GM23338 (cell line): ENCODE measurements at regions not wholly inside any gene's neighbourhood (a gene's known extent, or its start where the extent isn't known, plus 50 kb on each side); places are given as distances from the start of the nearest gene placed in this dataset.

Source experiments
- ATAC-seq: fragments of 200-7000 bp; cut with Tn5 transposase; 3 replicates; pipeline ENCODE4 v1.9.1; 2020
- DNase-seq: peaks from one replicate; pipeline ENCODE4 v3.0.0-alpha.2; 2015; ENCODE audit warnings: low spot score
- H2AFZ ChIP-seq: fragments of 200-600 bp; sonication (generic); 2 replicates; pipeline ENCODE4 v1.8.0; 2016; ENCODE audit warnings: antibody characterized with exemption, mild to moderate bottlenecking, moderate library complexity
- H3F3A ChIP-seq: fragments of 200-600 bp; sonication (generic); replicated peaks from 2 replicates; pipeline ENCODE4 v1.8.0; 2017; ENCODE audit warnings: antibody characterized with exemption, mixed run types, low read depth
- H3K27ac ChIP-seq: fragments of 200-600 bp; sonication (generic); 2 replicates; pipeline ENCODE4 v1.6.1; 2016; ENCODE audit warnings: low read depth
- H3K27me3 ChIP-seq: fragments of 200-600 bp; sonication (generic); 2 replicates; pipeline ENCODE4 v1.8.0; 2016; ENCODE audit warnings: mild to moderate bottlenecking, mixed run types, moderate library complexity; ENCODE audit not compliant: insufficient read depth
- H3K36me3 ChIP-seq: fragments of 200-600 bp; sonication (generic); 2 replicates; pipeline ENCODE4 v1.8.0; 2016; ENCODE audit warnings: mild to moderate bottlenecking; ENCODE audit not compliant: insufficient read depth
- H3K4me1 ChIP-seq: fragments of 200-600 bp; sonication (generic); 2 replicates; pipeline ENCODE4 v1.8.0; 2016; ENCODE audit warnings: mild to moderate bottlenecking, moderate library complexity; ENCODE audit not compliant: insufficient read depth
- H3K4me2 ChIP-seq: fragments of 200-600 bp; sonication (generic); 2 replicates; pipeline ENCODE4 v1.7.1; 2017; ENCODE audit warnings: mixed run types
- H3K4me3 ChIP-seq: fragments of 200-600 bp; sonication (generic); 2 replicates; pipeline ENCODE4 v1.6.1; 2016; ENCODE audit warnings: mixed run types
- H3K79me2 ChIP-seq: fragments of 200-600 bp; sonication (generic); replicated peaks from 2 replicates; pipeline ENCODE4 v1.8.0; 2017; ENCODE audit warnings: mild to moderate bottlenecking; ENCODE audit not compliant: insufficient read depth
- H3K9me2 ChIP-seq: fragments of 200-600 bp; sonication (generic); 2 replicates; pipeline ENCODE4 v1.8.0; 2017; ENCODE audit not compliant: insufficient read depth
- H4K20me1 ChIP-seq: fragments of 200-600 bp; sonication (generic); replicated peaks from 2 replicates; pipeline ENCODE4 v1.8.0; 2017; ENCODE audit warnings: mild to moderate bottlenecking; ENCODE audit not compliant: insufficient read depth
- H3K27ac Mint-ChIP-seq: 2 replicates; pipeline ENCODE4 v1.8.0; 2020; ENCODE audit warnings: inconsistent platforms, mild to moderate bottlenecking, moderate library complexity, mixed read lengths
- H3K27me3 Mint-ChIP-seq: 3 replicates; pipeline ENCODE4 v1.8.0; 2022; ENCODE audit warnings: low read depth, mild to moderate bottlenecking, moderate library complexity, mixed read lengths, inconsistent platforms; ENCODE audit not compliant: insufficient read depth, poor library complexity
- H3K36me3 Mint-ChIP-seq: 3 replicates; pipeline ENCODE4 v1.8.0; 2021; ENCODE audit warnings: low read depth, mild to moderate bottlenecking, inconsistent platforms, moderate library complexity, mixed read lengths
- H3K4me1 Mint-ChIP-seq: 3 replicates; pipeline ENCODE4 v1.8.0; 2020; ENCODE audit warnings: mild to moderate bottlenecking, inconsistent platforms, mixed read lengths
- H3K4me3 Mint-ChIP-seq: 3 replicates; pipeline ENCODE4 v1.8.0; 2021; ENCODE audit warnings: moderate library complexity, mild to moderate bottlenecking, inconsistent platforms, mixed read lengths
- H3K9me3 Mint-ChIP-seq: 3 replicates; pipeline ENCODE4 v1.8.0; 2020; ENCODE audit warnings: moderate library complexity, mild to moderate bottlenecking, inconsistent platforms, mixed read lengths
- CREB1 ChIP-seq: fragments of 250-450 bp; sonication (Bioruptor Pico); IDR thresholded peaks from 2 replicates; pipeline ENCODE4 v1.5.0; 2020; ENCODE audit warnings: low read depth, mild to moderate bottlenecking, moderate library complexity
- EZH2 ChIP-seq: fragments of 200-600 bp; sonication (generic); IDR thresholded peaks from one replicate; pipeline ENCODE4 v1.8.0; 2017; ENCODE audit warnings: antibody characterized with exemption, mild to moderate bottlenecking, low read depth; ENCODE audit not compliant: unreplicated experiment
- EZH2phosphoT487 ChIP-seq: fragments of 200-600 bp; sonication (generic); IDR thresholded peaks from one replicate; pipeline ENCODE4 v1.8.1; 2018; ENCODE audit warnings: antibody characterized with exemption; ENCODE audit not compliant: unreplicated experiment
- NANOG ChIP-seq: IDR thresholded peaks from 2 replicates; pipeline ENCODE4 v1.6.1; 2016; ENCODE audit warnings: antibody characterized with exemption, borderline replicate concordance
- POLR2AphosphoS5 ChIP-seq: IDR thresholded peaks from 2 replicates; pipeline ENCODE4 v1.6.1; 2016; ENCODE audit warnings: antibody characterized with exemption, low read depth
- STAT1 ChIP-seq: IDR thresholded peaks from one replicate; pipeline ENCODE4 v1.6.1; 2016; ENCODE audit warnings: antibody characterized with exemption; ENCODE audit not compliant: unreplicated experiment
- TF ChIP-seq, protein P1 (sequence below): fragments of 250-450 bp; sonication (Bioruptor Pico); IDR thresholded peaks from 2 replicates; pipeline ENCODE4 v1.5.0; 2020; ENCODE audit warnings: mild to moderate bottlenecking, moderate library complexity
- TF ChIP-seq, protein P2 (sequence below), 2 experiments: fragments of 200-600 bp in 1 of 2; sonication (generic) in 1 of 2; conservative IDR thresholded peaks; 2 replicates each; pipeline versions ENCODE4 v1.5.1 to v1.6.1; 2016 to 2017; ENCODE audit warnings: antibody characterized with exemption in 2 of 2, low read depth in 2 of 2, mild to moderate bottlenecking in 2 of 2, moderate library complexity in 1 of 2

DNA sequence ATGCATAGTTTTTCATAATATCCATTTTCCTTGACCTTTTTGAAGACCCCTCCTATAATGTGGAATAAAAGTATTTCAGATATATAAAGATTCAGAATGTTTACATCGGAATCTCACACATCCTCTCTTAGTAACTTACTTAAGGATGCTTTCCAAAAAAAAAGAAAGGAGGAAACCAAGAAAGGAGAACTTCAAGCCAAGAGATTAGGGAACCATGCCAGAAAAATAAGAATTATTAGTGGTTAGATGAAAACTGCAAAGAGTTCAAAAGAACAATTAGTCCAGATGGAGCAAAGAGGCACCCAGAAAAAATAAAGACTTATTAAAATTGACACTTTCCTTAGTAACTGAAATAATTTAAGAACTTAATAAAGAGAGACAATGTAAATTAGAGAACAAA is 179.2 kb downstream of the DUSP6 start (continued):
- TF ChIP-seq, protein P1, sequence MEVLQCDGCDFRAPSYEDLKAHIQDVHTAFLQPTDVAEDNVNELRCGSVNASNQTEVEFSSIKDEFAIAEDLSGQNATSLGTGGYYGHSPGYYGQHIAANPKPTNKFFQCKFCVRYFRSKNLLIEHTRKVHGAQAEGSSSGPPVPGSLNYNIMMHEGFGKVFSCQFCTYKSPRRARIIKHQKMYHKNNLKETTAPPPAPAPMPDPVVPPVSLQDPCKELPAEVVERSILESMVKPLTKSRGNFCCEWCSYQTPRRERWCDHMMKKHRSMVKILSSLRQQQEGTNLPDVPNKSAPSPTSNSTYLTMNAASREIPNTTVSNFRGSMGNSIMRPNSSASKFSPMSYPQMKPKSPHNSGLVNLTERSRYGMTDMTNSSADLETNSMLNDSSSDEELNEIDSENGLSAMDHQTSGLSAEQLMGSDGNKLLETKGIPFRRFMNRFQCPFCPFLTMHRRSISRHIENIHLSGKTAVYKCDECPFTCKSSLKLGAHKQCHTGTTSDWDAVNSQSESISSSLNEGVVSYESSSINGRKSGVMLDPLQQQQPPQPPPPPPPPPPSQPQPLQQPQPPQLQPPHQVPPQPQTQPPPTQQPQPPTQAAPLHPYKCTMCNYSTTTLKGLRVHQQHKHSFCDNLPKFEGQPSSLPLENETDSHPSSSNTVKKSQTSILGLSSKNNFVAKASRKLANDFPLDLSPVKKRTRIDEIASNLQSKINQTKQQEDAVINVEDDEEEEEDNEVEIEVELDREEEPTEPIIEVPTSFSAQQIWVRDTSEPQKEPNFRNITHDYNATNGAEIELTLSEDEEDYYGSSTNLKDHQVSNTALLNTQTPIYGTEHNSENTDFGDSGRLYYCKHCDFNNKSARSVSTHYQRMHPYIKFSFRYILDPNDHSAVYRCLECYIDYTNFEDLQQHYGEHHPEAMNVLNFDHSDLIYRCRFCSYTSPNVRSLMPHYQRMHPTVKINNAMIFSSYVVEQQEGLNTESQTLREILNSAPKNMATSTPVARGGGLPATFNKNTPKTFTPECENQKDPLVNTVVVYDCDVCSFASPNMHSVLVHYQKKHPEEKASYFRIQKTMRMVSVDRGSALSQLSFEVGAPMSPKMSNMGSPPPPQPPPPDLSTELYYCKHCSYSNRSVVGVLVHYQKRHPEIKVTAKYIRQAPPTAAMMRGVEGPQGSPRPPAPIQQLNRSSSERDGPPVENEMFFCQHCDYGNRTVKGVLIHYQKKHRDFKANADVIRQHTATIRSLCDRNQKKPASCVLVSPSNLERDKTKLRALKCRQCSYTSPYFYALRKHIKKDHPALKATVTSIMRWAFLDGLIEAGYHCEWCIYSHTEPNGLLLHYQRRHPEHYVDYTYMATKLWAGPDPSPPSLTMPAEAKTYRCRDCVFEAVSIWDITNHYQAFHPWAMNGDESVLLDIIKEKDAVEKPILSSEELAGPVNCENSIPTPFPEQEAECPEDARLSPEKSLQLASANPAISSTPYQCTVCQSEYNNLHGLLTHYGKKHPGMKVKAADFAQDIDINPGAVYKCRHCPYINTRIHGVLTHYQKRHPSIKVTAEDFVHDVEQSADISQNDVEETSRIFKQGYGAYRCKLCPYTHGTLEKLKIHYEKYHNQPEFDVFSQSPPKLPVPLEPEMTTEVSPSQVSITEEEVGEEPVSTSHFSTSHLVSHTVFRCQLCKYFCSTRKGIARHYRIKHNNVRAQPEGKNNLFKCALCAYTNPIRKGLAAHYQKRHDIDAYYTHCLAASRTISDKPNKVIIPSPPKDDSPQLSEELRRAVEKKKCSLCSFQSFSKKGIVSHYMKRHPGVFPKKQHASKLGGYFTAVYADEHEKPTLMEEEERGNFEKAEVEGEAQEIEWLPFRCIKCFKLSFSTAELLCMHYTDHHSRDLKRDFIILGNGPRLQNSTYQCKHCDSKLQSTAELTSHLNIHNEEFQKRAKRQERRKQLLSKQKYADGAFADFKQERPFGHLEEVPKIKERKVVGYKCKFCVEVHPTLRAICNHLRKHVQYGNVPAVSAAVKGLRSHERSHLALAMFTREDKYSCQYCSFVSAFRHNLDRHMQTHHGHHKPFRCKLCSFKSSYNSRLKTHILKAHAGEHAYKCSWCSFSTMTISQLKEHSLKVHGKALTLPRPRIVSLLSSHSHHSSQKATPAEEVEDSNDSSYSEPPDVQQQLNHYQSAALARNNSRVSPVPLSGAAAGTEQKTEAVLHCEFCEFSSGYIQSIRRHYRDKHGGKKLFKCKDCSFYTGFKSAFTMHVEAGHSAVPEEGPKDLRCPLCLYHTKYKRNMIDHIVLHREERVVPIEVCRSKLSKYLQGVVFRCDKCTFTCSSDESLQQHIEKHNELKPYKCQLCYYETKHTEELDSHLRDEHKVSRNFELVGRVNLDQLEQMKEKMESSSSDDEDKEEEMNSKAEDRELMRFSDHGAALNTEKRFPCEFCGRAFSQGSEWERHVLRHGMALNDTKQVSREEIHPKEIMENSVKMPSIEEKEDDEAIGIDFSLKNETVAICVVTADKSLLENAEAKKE = no peak
- TF ChIP-seq POLR2AphosphoS5 = no peak

DNA sequence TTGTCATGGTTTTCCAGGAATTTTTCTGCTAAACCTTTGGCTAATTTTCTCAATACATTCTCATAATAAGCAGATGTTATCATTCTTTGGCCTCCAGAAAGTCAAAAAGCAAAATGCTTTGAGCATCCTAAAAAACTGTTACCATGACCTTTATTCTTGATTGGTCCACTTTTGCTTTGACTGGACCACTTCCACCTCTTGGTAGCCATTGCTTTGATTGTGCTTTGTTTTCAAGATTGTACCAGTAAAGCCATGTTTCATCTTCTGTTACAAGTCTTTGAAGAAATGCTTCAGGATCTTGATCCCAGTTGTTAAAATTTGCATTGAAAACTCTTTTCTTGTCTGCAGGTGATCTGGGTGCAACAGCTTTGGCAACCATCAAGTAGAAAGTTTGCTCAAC is 180.1 kb downstream of the DUSP6 start:
- Mint-ChIP-seq H3K4me3 (no peak overlapping the region), H3K27ac (no peak overlapping the region), H3K36me3 (no peaks in the 10 kb centered on the region), H3K4me1 (no peaks in the 10 kb centered on the region; the same call in 2 of the 3 replicates), H3K27me3 (peaks cover 1% of the 10 kb centered on the region), H3K9me3 (peaks cover 5% of the 10 kb centered on the region; the same call in 2 of the 3 replicates)
- H3K9me2 ChIP-seq = no peaks in the 10 kb centered on the region
- no peaks in the 10 kb centered on the region for H3K4me1 ChIP-seq
- no peaks in the 10 kb centered on the region for H3K36me3 ChIP-seq
- no peaks in the 10 kb centered on the region for H3F3A ChIP-seq
- H3K4me3 ChIP-seq = no peak overlapping the region
- H3K27ac ChIP-seq = no peak overlapping the region
- DNase-seq (no peak), ATAC-seq (no peak)
- TF ChIP-seq CREB1 (CRISPR knock-in tag) = no peak
- TF ChIP-seq STAT1 = no peak
- no peak for TF ChIP-seq NANOG
- TF ChIP-seq EZH2 = no peak
- TF ChIP-seq EZH2phosphoT487 = no peak
- TF ChIP-seq, protein P2, sequence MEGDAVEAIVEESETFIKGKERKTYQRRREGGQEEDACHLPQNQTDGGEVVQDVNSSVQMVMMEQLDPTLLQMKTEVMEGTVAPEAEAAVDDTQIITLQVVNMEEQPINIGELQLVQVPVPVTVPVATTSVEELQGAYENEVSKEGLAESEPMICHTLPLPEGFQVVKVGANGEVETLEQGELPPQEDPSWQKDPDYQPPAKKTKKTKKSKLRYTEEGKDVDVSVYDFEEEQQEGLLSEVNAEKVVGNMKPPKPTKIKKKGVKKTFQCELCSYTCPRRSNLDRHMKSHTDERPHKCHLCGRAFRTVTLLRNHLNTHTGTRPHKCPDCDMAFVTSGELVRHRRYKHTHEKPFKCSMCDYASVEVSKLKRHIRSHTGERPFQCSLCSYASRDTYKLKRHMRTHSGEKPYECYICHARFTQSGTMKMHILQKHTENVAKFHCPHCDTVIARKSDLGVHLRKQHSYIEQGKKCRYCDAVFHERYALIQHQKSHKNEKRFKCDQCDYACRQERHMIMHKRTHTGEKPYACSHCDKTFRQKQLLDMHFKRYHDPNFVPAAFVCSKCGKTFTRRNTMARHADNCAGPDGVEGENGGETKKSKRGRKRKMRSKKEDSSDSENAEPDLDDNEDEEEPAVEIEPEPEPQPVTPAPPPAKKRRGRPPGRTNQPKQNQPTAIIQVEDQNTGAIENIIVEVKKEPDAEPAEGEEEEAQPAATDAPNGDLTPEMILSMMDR (conservative IDR thresholded peaks at IDR 0.05; ENCODE audit: low read depth in 2 of 2) = no peak
- no peaks in the 10 kb centered on the region for H3K27me3 ChIP-seq
- H4K20me1 ChIP-seq = no peaks in the 10 kb centered on the region
- H2AFZ ChIP-seq = no peak overlapping the region
- no peaks in the 10 kb centered on the region for H3K79me2 ChIP-seq
- H3K4me2 ChIP-seq = no peak overlapping the region
